GM19238 (cell line): ENCODE measurements at regions not wholly inside any gene's neighbourhood (a gene's known extent, or its start where the extent isn't known, plus 50 kb on each side); places are given as distances from the start of the nearest gene placed in this dataset.
"Not testable (repeated sequence)": the region's sequence is repeated elsewhere in the genome, so short reads cannot be mapped to it uniquely, and the experiment has no call there.

Source experiments
- DNase-seq: peaks from one replicate; pipeline ENCODE4 v3.0.0; 2011; ENCODE audit warnings: low spot score; ENCODE audit not compliant: insufficient read length

DNA sequence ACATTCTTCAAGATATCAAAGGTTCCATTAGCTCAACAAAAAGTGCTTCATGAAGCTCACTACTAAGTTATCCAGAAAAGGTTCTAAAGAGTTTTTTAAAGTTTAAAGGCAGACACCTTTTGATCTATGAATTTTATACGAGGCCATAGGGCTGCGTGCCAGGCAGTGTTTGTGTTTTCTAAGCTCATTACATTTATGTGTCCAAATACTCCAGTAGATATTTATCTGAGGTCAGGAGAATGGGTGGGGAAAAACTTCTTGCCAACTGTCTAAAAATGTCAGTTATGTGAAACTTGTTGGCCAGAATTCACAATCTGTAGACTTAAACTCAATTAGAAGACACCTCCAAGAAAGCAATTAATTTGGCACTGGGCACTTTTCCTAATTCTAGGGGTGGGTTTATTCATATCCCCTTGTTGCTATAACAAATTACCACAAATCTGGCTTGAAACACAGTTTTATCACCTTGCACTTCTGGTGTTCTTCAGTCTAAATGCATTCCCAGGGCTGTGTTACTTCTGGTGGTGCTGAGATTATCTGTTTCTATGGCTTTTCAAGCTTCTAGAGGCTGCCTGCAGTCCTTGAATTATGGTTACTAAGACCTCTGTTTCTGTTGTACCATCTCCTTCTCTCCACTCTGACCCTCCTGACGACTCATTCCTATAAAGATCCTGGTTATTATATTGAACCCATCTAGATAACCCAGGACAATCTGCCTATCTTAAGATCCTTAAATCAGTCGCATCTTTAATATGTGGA lies 1030.4 kb upstream of the CNTN5 start:
- no peak for DNase-seq

- DNase-seq = no peak
Observed at GRCh38 chr11:97993562-97993961, 1027.2 kb upstream of the CNTN5 start.

DNA sequence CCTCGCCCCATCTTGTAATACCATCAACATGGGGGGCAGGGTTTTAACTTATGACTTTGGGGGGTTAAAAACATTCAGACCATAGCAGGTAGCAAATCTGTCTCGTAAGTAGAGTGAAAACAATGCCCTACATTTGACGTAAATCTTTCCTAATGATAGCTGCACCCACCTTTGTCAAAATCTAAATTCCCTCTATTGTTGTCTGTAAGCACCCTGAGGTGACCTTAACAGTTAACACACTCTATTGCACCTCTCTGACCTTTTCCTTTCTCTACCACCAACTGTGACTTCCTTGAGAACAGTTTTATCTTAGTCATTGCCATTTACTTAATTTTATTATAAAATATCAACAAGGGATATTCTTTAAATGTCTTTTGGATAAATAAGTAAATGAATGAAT lies 1024.9 kb upstream of the CNTN5 start:
- no peak for DNase-seq

DNA sequence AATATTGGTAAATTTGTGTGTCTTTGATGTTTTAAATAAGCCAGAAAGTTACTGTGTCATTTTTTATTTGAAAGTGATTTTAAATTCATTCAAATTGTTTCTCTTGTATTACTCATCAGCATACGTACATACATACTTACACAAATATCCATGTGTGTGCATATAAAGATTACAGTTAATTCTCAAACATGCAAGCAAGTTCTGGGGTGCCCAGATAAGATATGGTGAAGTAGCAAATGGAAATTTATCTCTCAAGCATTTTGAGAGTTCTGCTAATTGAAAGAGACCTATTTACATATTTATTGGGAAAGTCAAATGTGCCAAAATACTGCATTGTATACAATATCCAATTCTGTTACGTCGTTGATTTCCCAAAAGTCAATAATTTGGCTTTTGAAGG lies 1024.0 kb upstream of the CNTN5 start:
- no peak for DNase-seq

GRCh38 chr11:98003606-98004371 lies 1017.0 kb upstream of the CNTN5 start:
- DNase-seq = no peak

DNA sequence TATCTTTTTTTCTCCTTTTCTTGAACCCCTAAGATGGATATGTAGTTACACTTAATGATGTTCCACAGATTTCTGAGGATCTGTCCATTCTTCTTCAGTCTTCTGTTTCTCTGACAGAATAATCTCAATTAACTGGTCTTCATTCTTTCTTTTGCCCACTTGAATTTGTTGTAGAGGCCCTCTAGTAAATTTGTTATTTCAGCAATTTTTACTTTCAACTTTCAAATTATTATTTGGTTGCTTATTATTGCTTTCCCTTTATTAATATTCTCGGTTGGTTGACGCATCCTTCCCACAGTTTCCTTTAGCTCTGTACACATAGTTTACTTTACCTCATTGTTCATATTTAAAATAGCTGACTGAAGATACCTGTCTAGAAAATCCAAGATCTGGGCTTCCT lies 1013.7 kb upstream of the CNTN5 start:
- no peak for DNase-seq

- DNase-seq = no peak
Observed at GRCh38 chr11:98027652-98028051, 993.1 kb upstream of the CNTN5 start.

GRCh38 chr11:98029832-98030231 lies 990.9 kb upstream of the CNTN5 start:
- DNase-seq = no peak

DNA sequence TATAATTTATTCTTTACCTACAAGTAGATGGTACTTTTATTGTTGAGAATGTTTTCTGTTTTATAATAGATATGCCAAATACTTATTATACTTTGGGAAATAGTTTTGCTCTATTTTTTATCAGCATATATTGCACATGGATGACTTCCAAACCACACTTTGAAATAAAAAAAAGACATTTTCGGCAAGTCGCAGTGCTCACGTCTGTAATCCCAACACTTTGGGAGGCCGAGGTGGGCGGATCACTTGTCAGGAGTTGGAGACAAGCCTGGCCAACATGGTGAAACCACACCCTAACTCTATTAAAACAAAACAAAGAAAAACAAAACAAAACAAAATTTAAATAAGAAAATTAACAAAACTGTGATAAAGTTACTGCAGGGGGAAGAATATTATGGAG lies 983.9 kb upstream of the CNTN5 start:
- no peak for DNase-seq

GRCh38 chr11:98040061-98040808 lies 980.5 kb upstream of the CNTN5 start:
- DNase-seq = no peak

- no peak for DNase-seq
Observed at GRCh38 chr11:98047647-98048046, 973.1 kb upstream of the CNTN5 start.

- no peak for DNase-seq
Observed at GRCh38 chr11:98053851-98054250, 966.9 kb upstream of the CNTN5 start.

DNA sequence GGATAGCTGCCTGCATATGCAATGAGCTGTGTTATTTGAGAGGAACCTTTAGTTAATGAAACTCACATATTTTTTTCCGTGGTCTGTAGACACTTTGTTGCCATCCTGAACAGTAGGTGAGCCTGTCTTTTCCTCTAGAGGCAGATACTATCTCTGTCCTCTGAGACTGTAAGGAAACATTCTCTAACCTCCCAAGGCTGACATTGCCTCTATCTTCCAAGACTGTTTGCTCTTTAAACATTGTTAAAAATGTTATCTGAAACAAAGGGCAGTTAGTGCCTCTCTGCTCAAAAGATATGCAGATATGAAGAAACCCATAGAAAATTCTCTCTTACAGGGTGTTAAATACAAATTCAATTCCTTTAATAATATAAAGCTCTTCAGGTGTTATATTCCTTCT lies 963.8 kb upstream of the CNTN5 start:
- no peak for DNase-seq

GRCh38 chr11:98059488-98059887 lies 961.3 kb upstream of the CNTN5 start:
- DNase-seq = no peak

GRCh38 chr11:98060759-98061158 lies 960.0 kb upstream of the CNTN5 start:
- no peak for DNase-seq

- no peak for DNase-seq
Observed at GRCh38 chr11:98061858-98062257, 958.9 kb upstream of the CNTN5 start.

- no peak for DNase-seq
Observed at GRCh38 chr11:98062714-98063113, 958.0 kb upstream of the CNTN5 start.

DNA sequence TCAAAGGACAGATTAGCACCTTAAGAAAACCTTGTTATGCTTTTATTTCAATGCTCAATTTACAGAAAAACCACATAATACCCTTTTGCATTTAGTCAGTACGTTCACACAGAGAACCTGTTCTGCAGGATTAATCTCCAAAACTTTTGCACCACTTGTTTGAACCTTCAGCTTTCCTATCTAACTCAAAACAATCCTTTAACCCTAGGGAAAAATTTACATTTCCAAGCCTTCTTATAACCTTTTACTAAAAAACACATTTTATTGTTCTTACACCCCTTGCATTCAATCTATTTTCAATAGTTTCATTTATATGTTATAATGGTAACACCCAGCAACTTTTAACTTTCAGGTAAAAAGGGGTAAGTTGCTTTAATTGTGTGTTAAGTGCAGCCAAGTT lies 952.5 kb upstream of the CNTN5 start:
- no peak for DNase-seq

GRCh38 chr11:98069147-98069546 lies 951.6 kb upstream of the CNTN5 start:
- DNase-seq = not testable (repeated sequence)

GRCh38 chr11:98069861-98070260 lies 950.9 kb upstream of the CNTN5 start:
- no peak for DNase-seq

DNA sequence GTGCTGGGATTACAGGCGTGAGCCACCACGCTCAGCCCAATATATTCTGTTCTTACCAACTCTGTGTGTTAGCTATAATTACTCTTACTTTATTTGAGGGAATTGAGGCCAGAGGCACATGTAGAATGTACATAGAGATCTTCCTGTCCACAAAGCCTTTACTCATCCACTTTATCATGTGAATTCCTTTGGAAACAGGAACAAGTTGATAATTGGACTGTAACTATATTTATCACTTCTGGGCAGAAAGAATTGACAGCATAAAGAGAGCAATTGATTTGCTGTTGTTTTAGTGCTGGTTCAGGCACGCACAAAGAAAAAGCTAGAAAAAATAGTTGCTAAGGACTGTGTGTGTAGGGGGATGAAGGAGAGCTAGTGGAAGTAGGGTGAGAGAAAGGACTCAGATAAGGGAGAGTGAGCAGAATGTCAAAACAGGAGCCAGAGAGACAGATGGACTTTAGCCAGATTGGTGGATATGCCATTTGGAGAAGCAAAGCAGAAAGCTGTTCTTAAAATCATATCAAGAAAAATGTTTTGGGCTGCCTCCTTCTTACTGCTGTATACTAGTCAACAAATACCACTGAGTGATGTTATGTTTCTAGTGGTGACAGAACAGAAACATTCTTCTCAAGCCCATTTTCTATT lies 929.8 kb upstream of the CNTN5 start:
- DNase-seq = no peak

- no peak for DNase-seq
Observed at GRCh38 chr11:98099371-98099770, 921.4 kb upstream of the CNTN5 start.
